ENCODE measurements at regions not wholly inside any gene's neighbourhood (a gene's known extent, or its start where the extent isn't known, plus 50 kb on each side); places are given as distances from the start of the nearest gene placed in this dataset.
A peak's percentile ranks its signal among the peaks of the same experiment; 100 is the strongest.

DNA sequence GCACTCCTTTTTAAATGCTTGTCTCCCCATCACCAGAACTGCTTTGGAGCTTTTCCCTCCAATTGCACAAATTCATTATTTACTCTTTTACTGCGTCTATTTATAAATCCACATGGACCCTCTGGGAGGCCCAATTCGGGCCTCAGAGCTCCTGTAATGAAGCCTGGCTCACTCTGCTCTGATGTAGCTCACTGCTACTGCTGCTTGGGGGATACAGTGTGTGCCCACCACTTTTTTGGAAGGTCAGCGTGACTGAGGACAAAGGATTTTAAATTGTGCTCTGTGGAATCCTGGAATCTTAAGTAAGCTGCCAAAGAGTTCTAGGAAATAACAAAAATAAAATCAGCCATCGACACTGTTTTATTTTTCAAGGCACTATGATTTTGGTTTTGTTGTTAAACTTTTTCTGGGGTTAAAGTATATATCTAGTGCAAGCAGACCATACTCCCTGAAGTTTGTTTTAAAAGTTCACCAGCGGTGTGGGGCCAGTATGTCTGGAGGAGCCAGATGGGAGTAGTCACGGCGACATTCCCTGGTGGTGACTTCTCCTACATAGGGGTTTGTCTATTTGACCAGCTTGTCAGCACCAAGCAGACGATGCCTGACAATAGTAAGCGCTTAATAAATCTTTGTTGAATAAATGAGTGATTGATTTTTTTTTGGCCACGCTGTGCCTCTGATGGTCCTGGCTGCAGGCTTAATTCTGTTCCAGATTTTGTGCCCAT, 142.8 kb downstream of the TMEM38B start:
- TF ChIP-seq CTCF (conservative IDR thresholded peaks at IDR 0.05; ENCODE audit: low read depth, low read length), result no peak
- no peak overlapping the region for H3K4me3 ChIP-seq (ENCODE audit: low read length)
- DNase-seq (ENCODE audit: low read depth), result no peak

DNA sequence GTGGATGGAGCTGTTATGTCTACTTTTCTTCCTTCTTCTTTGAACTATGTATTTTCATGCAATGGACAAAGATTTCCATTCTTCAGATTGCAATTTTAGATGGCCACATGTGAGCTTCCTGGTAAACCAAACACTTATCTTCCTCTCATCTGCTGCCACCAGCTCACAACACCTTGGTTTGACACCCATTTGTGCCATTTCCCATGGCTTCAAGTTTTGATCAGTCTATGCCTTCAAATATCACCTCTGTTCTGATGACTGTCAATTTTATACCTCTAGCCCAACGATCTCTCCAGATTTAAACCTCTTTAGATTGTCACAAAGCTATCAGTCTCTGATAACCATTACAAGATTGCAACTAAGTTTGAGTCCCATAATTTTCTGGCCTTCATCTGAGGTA, 147.2 kb downstream of the TMEM38B start:
- DNase-seq (ENCODE audit: low read depth), result no peak
- TF ChIP-seq CTCF (conservative IDR thresholded peaks at IDR 0.05; ENCODE audit: low read depth, low read length), result no peak

DNA sequence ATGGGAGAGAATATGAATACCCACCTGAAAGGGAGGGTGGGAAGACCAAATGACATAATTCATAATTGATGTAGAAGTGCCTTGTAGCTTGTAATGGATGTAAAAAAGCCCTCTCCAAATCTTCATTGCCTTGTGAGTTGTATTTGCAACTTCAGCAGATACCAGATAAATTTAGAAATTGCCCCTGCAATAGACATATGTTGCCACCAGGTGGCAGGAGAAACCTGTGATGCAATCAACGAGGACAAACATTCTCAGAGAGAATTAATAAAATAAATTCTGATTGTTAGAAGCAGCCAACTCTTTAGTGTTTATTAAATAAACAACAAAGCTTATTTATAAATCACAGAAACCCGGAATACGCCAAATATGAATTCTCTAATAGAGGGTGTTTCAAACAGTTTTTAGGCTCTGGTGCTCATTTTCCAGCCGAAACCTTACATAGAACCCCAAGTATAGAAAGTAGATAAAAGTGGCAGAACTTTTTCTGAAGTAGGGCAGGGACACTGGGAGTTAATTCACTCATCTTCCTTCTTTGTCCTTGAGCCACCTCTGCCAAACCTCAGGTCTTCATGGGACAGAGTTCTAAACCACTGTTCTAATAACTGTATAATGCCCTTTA, 147.8 kb downstream of the TMEM38B start:
- TF ChIP-seq CTCF (conservative IDR thresholded peaks at IDR 0.05; ENCODE audit: low read depth, low read length), result peak; percentile 87
- peak; percentile 2 for DNase-seq (ENCODE audit: low read depth)
- no peak overlapping the region for H3K4me3 ChIP-seq (ENCODE audit: low read length)

More for the DNA sequence above, 147.2 kb downstream of the TMEM38B start:
- H3K4me3 ChIP-seq (ENCODE audit: low read length), result no peak overlapping the region

DNA sequence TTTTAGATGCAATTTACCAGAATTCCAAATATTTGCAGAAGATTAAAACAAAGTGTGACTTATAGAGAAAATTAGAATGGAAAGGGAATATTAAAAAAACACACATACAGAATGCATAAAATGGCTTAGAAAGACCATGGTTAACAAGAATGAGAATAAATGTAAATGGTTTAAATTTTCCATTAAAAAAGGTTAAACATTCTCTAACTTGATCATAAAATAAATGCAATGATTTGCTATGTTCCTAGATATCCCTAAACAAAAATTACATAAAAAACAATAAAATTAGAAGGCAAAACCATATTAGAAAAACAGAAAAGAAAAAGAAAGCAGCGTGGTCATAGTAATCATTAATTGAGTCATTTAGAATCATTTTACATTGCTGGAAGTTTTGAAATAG, 152.5 kb downstream of the TMEM38B start:
- TF ChIP-seq CTCF (conservative IDR thresholded peaks at IDR 0.05; ENCODE audit: low read depth, low read length), result no peak

DNA sequence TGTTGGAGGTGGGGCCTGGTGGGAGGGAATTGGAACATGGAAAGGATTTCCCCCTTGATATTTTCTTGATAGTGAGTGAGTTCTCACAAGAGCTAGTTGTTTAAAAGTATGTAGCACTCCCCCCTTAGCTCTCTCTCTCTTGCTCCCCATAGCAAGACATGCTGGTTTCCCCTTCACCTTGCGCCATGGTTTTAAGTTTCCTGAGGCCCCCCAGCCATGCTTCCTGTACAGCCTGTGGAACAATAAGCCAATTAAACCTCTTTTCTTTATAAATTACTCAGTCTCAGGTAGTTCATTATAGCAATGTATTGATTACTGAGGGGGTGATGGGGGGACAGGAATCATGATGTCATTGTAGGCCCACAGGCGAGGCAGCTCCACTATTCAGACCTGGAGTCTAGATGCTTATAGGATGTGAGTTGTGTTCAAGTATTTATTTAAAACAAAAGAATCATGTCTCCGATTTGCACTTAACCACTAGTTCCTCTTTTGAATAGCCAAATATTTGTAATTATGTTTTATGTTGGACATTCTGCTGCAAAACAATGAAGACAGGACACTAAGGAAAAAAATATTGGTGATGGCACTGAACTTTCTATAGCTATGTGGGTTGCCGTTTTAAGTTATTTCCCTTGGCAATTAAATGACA, 156.6 kb downstream of the TMEM38B start:
- TF ChIP-seq CTCF (conservative IDR thresholded peaks at IDR 0.05; ENCODE audit: low read depth, low read length), result no peak
- no peak for DNase-seq (ENCODE audit: low read depth)
- H3K4me3 ChIP-seq (ENCODE audit: low read length), result no peak overlapping the region

More for the DNA sequence above, 152.5 kb downstream of the TMEM38B start:
- DNase-seq (ENCODE audit: low read depth), result no peak
- no peak overlapping the region for H3K4me3 ChIP-seq (ENCODE audit: low read length)

DNA sequence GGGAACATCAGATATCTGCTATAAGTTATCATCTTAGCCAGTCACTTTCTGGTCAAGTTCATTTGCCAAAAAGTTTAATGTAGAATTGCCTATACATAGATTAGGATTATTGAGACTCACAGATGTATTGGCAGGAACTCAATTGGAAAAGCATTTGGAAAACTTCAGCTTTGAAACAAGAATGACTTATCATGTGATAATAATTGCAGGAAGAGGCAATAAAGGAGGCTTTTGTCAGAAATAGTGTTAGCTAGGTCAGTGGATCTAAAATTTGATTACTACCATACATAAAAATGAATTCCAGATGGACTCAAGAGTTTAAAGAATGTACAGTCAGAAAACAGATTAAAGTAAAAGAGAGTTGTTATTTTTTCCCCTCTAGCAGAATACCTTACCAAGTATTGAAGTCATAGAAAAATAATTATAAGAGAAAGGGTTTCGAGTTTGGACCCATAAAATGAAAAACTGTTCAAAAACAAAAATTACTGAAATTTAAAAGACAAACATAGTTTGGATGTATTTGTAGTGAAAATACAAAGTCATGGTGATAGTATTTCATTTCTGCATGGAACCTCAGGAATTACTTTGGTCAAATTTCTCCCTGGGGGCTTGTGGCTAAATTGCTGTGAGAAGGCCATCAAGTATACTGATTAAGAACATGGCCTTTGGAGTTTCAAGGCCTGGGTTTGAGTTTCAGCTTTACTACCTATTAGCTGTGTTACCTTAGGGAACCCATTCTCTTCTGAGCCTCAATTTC, 159.9 kb downstream of the TMEM38B start:
- H3K4me3 ChIP-seq (ENCODE audit: low read length), result no peak overlapping the region
- DNase-seq (ENCODE audit: low read depth), result no peak
- TF ChIP-seq CTCF (conservative IDR thresholded peaks at IDR 0.05; ENCODE audit: low read depth, low read length), result no peak
